ENCODE measurements at regions not wholly inside any gene's neighbourhood (a gene's known extent, or its start where the extent isn't known, plus 50 kb on each side); places are given as distances from the start of the nearest gene placed in this dataset.

DNA sequence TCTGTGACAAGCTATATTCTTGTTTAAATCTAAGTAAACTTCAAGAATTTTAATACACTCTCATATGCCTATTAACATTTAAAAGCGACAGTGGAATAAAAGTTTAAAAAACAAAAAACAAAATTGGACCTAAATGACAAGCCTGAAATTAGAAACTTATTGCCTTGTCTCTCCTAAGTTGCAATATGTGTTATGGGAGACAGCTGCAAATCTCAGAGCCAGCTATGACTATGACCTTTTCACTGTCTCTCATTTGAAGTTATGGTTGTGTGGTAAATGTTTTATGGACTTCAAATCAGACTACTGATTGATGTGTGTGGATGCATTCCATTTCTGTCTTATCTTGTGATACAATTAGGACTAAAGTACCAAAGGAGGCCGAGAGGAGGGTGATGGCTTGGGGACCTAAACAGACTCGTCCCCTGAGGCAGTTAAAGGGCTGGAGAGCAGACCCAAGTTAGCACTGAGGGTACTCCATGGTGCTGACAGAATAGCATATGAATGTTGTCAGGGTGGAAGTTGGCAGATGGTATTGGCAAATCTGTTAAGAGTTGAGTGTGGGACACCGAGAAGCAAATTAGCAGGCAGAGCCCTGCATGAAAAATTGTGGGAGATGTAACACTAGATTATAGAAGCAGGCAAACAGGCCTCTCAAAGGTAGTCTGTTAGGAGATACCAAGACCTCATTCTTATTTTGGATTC, 930.1 kb upstream of the MAN1A1 start:
- Histone ChIP-seq H3K27ac (ENCODE audit: low read depth in 1 of 2, low read length in 2 of 2) (no peak overlapping the region), H3K9me3 (replicated peaks in 1 of 2; ENCODE audit: control insufficient read depth in 1 of 2, insufficient read depth in 1 of 2, low read length in 2 of 2) (no peaks in the 10 kb centered on the region), H3K4me2 (replicated peaks; ENCODE audit: extremely low read depth, low read length, poor library complexity, severe bottlenecking) (no peak overlapping the region), H3K4me1 (ENCODE audit: control insufficient read depth in 1 of 2, insufficient read depth in 2 of 2, low read length in 2 of 2) (no peaks in the 10 kb centered on the region), H3K36me3 (replicated peaks in 1 of 2; ENCODE audit: control insufficient read depth in 1 of 2, insufficient read depth in 2 of 2, low read length in 2 of 2) (no peaks in the 10 kb centered on the region), H3K4me3 (replicated peaks in 1 of 3; ENCODE audit: low read depth in 2 of 3, low read length in 3 of 3) (no peak overlapping the region), H3K79me2 (ENCODE audit: insufficient read depth, low read length) (no peaks in the 10 kb centered on the region), H2AFZ (ENCODE audit: insufficient read depth, low read depth, low read length, poor library complexity, severe bottlenecking) (no peak overlapping the region), H3K9ac (ENCODE audit: insufficient read depth, low read length, poor library complexity, severe bottlenecking) (no peak overlapping the region), H4K20me1 (ENCODE audit: insufficient read depth, low read length) (no peaks in the 10 kb centered on the region), H3K27me3 (ENCODE audit: control insufficient read depth in 2 of 2, insufficient read depth in 2 of 2, low read length in 2 of 2) (no peaks in the 10 kb centered on the region)
- TF ChIP-seq, protein P1, sequence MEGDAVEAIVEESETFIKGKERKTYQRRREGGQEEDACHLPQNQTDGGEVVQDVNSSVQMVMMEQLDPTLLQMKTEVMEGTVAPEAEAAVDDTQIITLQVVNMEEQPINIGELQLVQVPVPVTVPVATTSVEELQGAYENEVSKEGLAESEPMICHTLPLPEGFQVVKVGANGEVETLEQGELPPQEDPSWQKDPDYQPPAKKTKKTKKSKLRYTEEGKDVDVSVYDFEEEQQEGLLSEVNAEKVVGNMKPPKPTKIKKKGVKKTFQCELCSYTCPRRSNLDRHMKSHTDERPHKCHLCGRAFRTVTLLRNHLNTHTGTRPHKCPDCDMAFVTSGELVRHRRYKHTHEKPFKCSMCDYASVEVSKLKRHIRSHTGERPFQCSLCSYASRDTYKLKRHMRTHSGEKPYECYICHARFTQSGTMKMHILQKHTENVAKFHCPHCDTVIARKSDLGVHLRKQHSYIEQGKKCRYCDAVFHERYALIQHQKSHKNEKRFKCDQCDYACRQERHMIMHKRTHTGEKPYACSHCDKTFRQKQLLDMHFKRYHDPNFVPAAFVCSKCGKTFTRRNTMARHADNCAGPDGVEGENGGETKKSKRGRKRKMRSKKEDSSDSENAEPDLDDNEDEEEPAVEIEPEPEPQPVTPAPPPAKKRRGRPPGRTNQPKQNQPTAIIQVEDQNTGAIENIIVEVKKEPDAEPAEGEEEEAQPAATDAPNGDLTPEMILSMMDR (IDR thresholded peaks at IDR 0.05), result no peak
- intact Hi-C loops (cut with micrococcal nuclease), result no loop called here
- H3K36me3 Mint-ChIP-seq, result no peaks in the 10 kb centered on the region
- H3K9me3 Mint-ChIP-seq, result no peaks in the 10 kb centered on the region
- H3K27me3 Mint-ChIP-seq (ENCODE audit: low read depth in 3 of 3), result no peaks in the 10 kb centered on the region
- no peak overlapping the region for H3K27ac Mint-ChIP-seq
- H3K4me1 Mint-ChIP-seq, result no peaks in the 10 kb centered on the region
- no peak overlapping the region for H3K4me3 Mint-ChIP-seq
- no peak for DNase-seq
- WGBS (ENCODE audit: insufficient coverage), result 90% methylated on average over 3 of the region's 4 CpGs

DNA sequence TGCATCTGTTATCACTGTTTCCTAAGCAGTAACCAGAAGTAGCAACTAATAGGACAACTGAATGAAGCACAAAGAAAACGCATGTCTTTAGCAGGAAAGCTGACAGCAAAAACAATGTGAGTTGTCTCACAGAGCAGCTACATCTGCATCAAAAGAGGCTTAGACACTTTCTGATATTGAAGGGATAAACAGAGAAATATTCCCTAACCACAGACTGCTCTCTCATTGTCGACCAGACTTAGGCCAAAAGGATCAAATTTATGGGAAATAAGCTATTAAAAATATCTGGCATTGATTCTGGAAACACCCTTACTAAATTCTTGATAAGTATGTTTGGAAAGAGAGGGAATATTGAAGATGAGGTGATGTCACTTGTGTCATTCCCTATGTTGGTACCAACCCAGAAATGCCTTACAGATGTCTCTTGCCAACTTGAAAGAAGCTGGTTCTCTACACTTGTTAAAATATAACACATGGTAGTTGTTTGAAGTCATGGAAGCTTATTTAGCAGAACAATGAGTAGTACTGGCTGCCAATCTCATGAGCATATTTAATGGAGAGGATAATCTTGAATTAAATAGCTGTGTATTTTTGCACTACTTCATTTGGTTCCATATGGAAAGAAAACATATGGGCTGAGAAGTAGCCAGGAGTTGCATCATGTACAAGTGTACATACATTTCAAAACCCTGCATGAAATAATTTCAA, 929.3 kb upstream of the MAN1A1 start:
- no peaks in the 10 kb centered on the region for H3K4me1 ChIP-seq (ENCODE audit: control insufficient read depth in 1 of 2, insufficient read depth in 2 of 2, low read length in 2 of 2)
- Mint-ChIP-seq H3K4me3 (no peak overlapping the region), H3K27me3 (ENCODE audit: low read depth in 3 of 3) (peaks cover 0 to 1% (median 0%) of the 10 kb centered on the region in 3 donors), H3K36me3 (no peaks in the 10 kb centered on the region), H3K9me3 (no peaks in the 10 kb centered on the region), H3K4me1 (no peaks in the 10 kb centered on the region), H3K27ac (no peak overlapping the region)
- no peaks in the 10 kb centered on the region for H4K20me1 ChIP-seq (ENCODE audit: insufficient read depth, low read length)
- no peaks in the 10 kb centered on the region for H3K79me2 ChIP-seq (ENCODE audit: insufficient read depth, low read length)
- TF ChIP-seq, protein P1 (IDR thresholded peaks at IDR 0.05), result no peak
- H3K9ac ChIP-seq (ENCODE audit: insufficient read depth, low read length, poor library complexity, severe bottlenecking), result no peak overlapping the region
- H2AFZ ChIP-seq (ENCODE audit: insufficient read depth, low read depth, low read length, poor library complexity, severe bottlenecking), result no peak overlapping the region
- H3K36me3 ChIP-seq (replicated peaks in 1 of 2; ENCODE audit: control insufficient read depth in 1 of 2, insufficient read depth in 2 of 2, low read length in 2 of 2), result no peaks in the 10 kb centered on the region
- intact Hi-C loops (cut with micrococcal nuclease), result no loop called here
- 71% methylated on average over 1 of the region's 2 CpGs for whole genome bisulfite sequencing (ENCODE audit: insufficient coverage)
- no peak overlapping the region for H3K27ac ChIP-seq (ENCODE audit: low read depth in 1 of 2, low read length in 2 of 2)
- no peak overlapping the region for H3K4me2 ChIP-seq (replicated peaks; ENCODE audit: extremely low read depth, low read length, poor library complexity, severe bottlenecking)
- H3K27me3 ChIP-seq (ENCODE audit: control insufficient read depth in 2 of 2, insufficient read depth in 2 of 2, low read length in 2 of 2), result no peaks in the 10 kb centered on the region
- no peak overlapping the region for H3K4me3 ChIP-seq (replicated peaks in 1 of 3; ENCODE audit: low read depth in 2 of 3, low read length in 3 of 3)
- no peak for DNase-seq
- H3K9me3 ChIP-seq (replicated peaks in 1 of 2; ENCODE audit: control insufficient read depth in 1 of 2, insufficient read depth in 1 of 2, low read length in 2 of 2), result no peaks in the 10 kb centered on the region
